Panc1 (cell line): ENCODE measurements at regions not wholly inside any gene's neighbourhood (a gene's known extent, or its start where the extent isn't known, plus 50 kb on each side); places are given as distances from the start of the nearest gene placed in this dataset.

Experiments used
- CTCF ChIP-seq: fragments of 450-650 bp; IDR thresholded peaks from 2 replicates; pipeline ENCODE4 v1.5.1; 2017; ENCODE audit warnings: mild to moderate bottlenecking
- POLR2AphosphoS5 ChIP-seq: IDR thresholded peaks from 2 replicates; pipeline ENCODE4 v1.6.1; 2012; ENCODE audit warnings: mild to moderate bottlenecking, low read depth, low read length, moderate library complexity
- REST ChIP-seq, 2 experiments: IDR thresholded peaks; 2 replicates each; pipeline ENCODE4 v1.6.1; 2011 to 2012; ENCODE audit warnings: low read depth in 2 of 2, control low read depth in 1 of 2, low read length in 1 of 2, mild to moderate bottlenecking in 1 of 2, moderate library complexity in 1 of 2; ENCODE audit not compliant: insufficient read depth in 1 of 2
- TCF7L2 ChIP-seq: IDR thresholded peaks from 2 replicates; pipeline ENCODE4 v1.6.1; 2011; ENCODE audit warnings: mild to moderate bottlenecking, low read depth, low read length, inconsistent platforms

- TF ChIP-seq CTCF (no peak), REST (IDR thresholded peaks at IDR 0.05; ENCODE audit: insufficient read depth in 1 of 2, low read depth in 2 of 2, low read length in 1 of 2) (no peak), TCF7L2 (no peak), POLR2AphosphoS5 (no peak)
These were observed 139.8 kb upstream of the PTBP2 start for GRCh38 chr1:96581772-96582171.
